ENCODE measurements at regions not wholly inside any gene's neighbourhood (a gene's known extent, or its start where the extent isn't known, plus 50 kb on each side); places are given as distances from the start of the nearest gene placed in this dataset.
"Not testable (repeated sequence)": the region's sequence is repeated elsewhere in the genome, so short reads cannot be mapped to it uniquely, and the experiment has no call there.

DNA sequence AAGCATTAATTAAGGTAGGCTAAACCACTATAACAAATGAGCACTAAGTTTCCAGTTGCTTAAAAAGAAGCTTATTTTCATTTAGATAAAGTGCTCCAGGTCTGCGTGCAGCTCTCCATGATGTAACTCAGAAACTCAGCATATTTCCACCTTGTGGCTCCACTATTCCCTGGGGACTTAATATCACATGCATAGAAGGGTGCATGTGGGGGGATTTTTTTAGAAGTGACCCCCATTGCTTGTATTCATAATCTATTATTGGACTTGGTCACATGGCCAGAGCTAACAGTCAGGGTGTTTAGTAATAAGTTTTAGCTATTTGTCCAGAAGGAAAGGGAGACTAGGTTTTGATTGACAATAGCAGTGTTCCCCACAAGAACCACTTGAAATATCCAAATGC, 86.8 kb downstream of the TMCO5A start:
- Histone ChIP-seq H3K27me3 (ENCODE audit: insufficient read depth, low read length) (no peaks in the 10 kb centered on the region), H3K4me3 (ENCODE audit: low read length in 2 of 2) (no peak overlapping the region), H3K36me3 (ENCODE audit: insufficient read depth, low read length) (no peaks in the 10 kb centered on the region), H3K9me3 (ENCODE audit: control insufficient read depth in 1 of 2, low read length in 2 of 2) (no peaks in the 10 kb centered on the region), H3K27ac (ENCODE audit: low read depth, low read length) (no peak overlapping the region), H3K4me1 (ENCODE audit: insufficient read depth, low read length) (no peaks in the 10 kb centered on the region)
- no peak for DNase-seq
- Mint-ChIP-seq H3K36me3 (peaks cover 0 to 3% of the 10 kb centered on the region in 2 donors), H3K27ac (no peak overlapping the region), H3K27me3 (peaks cover 0 to 1% of the 10 kb centered on the region in 2 donors), H3K4me1 (no peaks in the 10 kb centered on the region), H3K4me3 (no peak overlapping the region), H3K9me3 (peaks cover 0 to 5% (median 0%) of the 10 kb centered on the region in 8 donors)
- ChIA-PET POLR2A (ENCODE audit: partially characterized antibody) (no interaction called here), CTCF (ENCODE audit: partially characterized antibody) (interaction anchor here (1.1 kb wide), 1 partner anchor 15 kb away, joined by 3 read pairs; no protein-coding TSS in a partner anchor)
- intact Hi-C loops (cut with micrococcal nuclease), result no loop called here

DNA sequence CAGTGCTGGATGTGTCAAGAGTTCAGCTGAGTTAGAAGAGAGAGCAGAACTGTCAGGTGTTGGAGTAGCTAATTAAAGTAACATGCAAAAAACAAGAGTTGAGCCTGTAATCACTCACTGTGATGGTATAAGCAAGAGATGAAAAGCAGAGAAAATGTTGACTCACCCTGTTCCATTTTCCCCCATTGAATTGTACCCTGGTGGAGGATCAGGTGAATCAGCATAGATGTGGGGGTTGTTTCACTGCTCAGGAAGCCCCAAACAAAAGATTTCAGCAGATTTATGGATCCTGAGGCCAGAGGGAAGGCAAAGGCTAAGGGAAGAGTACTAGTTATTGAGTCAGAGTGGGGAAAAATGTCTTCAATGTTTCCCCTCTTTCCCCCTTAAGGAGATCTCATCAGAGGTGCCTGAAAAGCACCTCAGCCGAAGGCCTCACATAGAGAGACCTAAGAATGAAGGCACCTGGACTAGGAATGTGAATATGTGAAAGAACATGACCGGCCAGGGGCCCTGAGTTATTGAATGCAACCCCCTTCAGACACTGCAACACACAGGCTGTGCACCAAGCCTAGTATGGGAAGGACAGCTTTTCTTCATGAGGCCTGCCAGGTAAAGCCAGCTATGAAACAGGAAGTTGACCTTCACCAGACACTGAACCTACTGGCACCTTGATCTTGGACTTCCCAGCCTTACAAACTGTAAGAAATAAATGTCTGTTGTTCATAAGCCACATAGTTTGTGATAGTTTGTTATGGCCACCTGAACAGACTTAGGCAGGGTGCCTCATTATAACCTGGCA, 90.1 kb downstream of the TMCO5A start:
- CTCF ChIA-PET (ENCODE audit: partially characterized antibody), result no interaction called here
- Mint-ChIP-seq H3K27ac (no peak overlapping the region), H3K4me3 (no peak overlapping the region), H3K36me3 (peaks cover 0 to 3% of the 10 kb centered on the region in 2 donors), H3K4me1 (no peaks in the 10 kb centered on the region), H3K9me3 (peaks cover 0 to 7% (median 3%) of the 10 kb centered on the region in 8 donors), H3K27me3 (peaks cover 1 to 2% of the 10 kb centered on the region in 2 donors)
- no peaks in the 10 kb centered on the region for H3K27me3 ChIP-seq (ENCODE audit: insufficient read depth, low read length)
- POLR2A ChIA-PET (ENCODE audit: partially characterized antibody), result no interaction called here
- H3K27ac ChIP-seq (ENCODE audit: low read depth, low read length), result no peak overlapping the region
- intact Hi-C loops (cut with micrococcal nuclease), result no loop called here
- H3K4me3 ChIP-seq (ENCODE audit: low read length in 2 of 2), result no peak overlapping the region
- no peaks in the 10 kb centered on the region for H3K9me3 ChIP-seq (ENCODE audit: control insufficient read depth in 1 of 2, low read length in 2 of 2)
- no peaks in the 10 kb centered on the region for H3K4me1 ChIP-seq (ENCODE audit: insufficient read depth, low read length)
- no peaks in the 10 kb centered on the region for H3K36me3 ChIP-seq (ENCODE audit: insufficient read depth, low read length)
- DNase-seq, result no peak

DNA sequence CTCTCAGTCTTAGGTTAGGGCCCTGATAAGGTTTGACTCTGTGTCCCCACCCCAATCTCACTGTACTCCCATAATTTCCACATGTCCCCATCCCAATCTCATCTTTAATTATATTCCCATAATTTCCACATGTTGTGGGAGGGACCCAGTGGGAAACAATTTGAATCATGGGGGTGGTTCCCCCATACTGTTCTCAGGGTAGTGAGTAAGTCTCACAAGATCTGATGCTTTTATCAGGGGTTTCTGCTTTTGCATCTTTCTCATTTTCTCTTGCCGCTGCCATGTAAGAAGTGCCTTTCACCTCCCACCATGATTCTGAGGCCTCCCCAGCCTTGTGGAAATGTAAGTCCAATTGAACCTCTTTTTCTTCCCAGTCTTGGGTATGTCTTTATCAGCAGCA, 91.2 kb downstream of the TMCO5A start:
- H3K9me3 ChIP-seq (ENCODE audit: control insufficient read depth in 1 of 2, low read length in 2 of 2); POLR2A ChIA-PET (ENCODE audit: partially characterized antibody); H3K4me1 ChIP-seq (ENCODE audit: insufficient read depth, low read length); H3K4me3 Mint-ChIP-seq; H3K27me3 Mint-ChIP-seq; H3K4me3 ChIP-seq (ENCODE audit: low read length in 2 of 2); H3K36me3 ChIP-seq (ENCODE audit: insufficient read depth, low read length); intact Hi-C loops (cut with micrococcal nuclease); DNase-seq; H3K4me1 Mint-ChIP-seq; H3K36me3 Mint-ChIP-seq; H3K27ac ChIP-seq (ENCODE audit: low read depth, low read length); H3K27me3 ChIP-seq (ENCODE audit: insufficient read depth, low read length); H3K9me3 Mint-ChIP-seq; H3K27ac Mint-ChIP-seq; CTCF ChIA-PET (ENCODE audit: partially characterized antibody): not testable (repeated sequence)

DNA sequence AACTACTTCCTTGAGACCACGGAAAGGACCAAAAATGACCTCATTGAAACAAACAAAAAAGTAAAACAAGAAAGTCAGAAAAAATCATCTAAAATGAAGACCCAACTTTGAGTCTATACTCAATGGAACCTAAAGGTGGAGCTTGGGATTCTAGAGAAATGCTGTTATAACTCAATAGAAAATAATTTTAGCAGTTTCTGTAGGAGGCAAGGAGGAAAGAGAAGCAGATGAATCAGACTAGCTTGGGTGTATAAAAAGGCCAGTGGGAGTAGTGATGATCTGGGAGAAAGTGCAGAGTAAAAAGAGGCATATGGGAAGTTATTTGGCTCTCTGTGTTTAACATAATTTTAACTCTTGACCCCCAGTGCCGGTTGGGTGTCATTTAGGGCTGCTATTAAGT, 94.4 kb downstream of the TMCO5A start:
- Histone ChIP-seq H3K27me3 (ENCODE audit: insufficient read depth, low read length) (no peaks in the 10 kb centered on the region), H3K27ac (ENCODE audit: low read depth, low read length) (no peak overlapping the region), H3K4me3 (ENCODE audit: low read length in 2 of 2) (no peak overlapping the region), H3K36me3 (ENCODE audit: insufficient read depth, low read length) (no peaks in the 10 kb centered on the region), H3K9me3 (ENCODE audit: control insufficient read depth in 1 of 2, low read length in 2 of 2) (no peaks in the 10 kb centered on the region), H3K4me1 (ENCODE audit: insufficient read depth, low read length) (no peaks in the 10 kb centered on the region)
- no peak for DNase-seq
- Mint-ChIP-seq H3K9me3 (peaks cover 0 to 7% (median 3%) of the 10 kb centered on the region in 8 donors), H3K36me3 (peaks cover 0 to 3% of the 10 kb centered on the region in 2 donors), H3K4me3 (no peak overlapping the region), H3K4me1 (no peaks in the 10 kb centered on the region), H3K27me3 (peaks cover 1 to 2% of the 10 kb centered on the region in 2 donors), H3K27ac (no peak overlapping the region)
- CTCF ChIA-PET (ENCODE audit: partially characterized antibody), result no interaction called here
- intact Hi-C loops (cut with micrococcal nuclease), result no loop called here
- POLR2A ChIA-PET (ENCODE audit: partially characterized antibody), result no interaction called here

DNA sequence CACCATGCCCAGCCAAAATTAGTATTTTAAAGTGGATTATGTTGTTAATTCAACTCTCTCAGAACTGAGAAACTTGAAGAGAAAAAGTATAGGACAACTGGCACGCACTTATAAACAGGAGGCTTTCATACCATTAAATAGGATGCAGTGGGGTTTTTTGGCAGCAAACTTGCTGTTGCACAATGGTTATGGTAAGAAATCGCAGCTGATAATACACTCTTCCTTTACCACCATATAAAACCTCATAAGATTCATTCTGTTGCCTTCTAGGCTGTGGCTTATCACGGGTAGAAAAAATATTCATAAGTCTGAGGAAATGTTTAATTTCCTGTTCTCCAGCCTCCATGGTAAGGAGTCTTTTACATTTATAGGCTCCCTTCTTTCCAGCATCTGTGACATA, 95.3 kb downstream of the TMCO5A start:
- no peak overlapping the region for H3K4me3 Mint-ChIP-seq
- H3K9me3 Mint-ChIP-seq, result peaks cover 0 to 7% (median 3%) of the 10 kb centered on the region in 8 donors
- H3K36me3 ChIP-seq (ENCODE audit: insufficient read depth, low read length), result no peaks in the 10 kb centered on the region
- peaks cover 0 to 3% of the 10 kb centered on the region in 2 donors for H3K36me3 Mint-ChIP-seq
- H3K27ac ChIP-seq (ENCODE audit: low read depth, low read length), result no peak overlapping the region
- ChIA-PET POLR2A (ENCODE audit: partially characterized antibody) (no interaction called here), CTCF (ENCODE audit: partially characterized antibody) (no interaction called here)
- peaks cover 2 to 3% of the 10 kb centered on the region in 2 donors for H3K27me3 Mint-ChIP-seq
- H3K4me3 ChIP-seq (ENCODE audit: low read length in 2 of 2), result no peak overlapping the region
- H3K9me3 ChIP-seq (ENCODE audit: control insufficient read depth in 1 of 2, low read length in 2 of 2), result no peaks in the 10 kb centered on the region
- no peaks in the 10 kb centered on the region for H3K27me3 ChIP-seq (ENCODE audit: insufficient read depth, low read length)
- intact Hi-C loops (cut with micrococcal nuclease), result no loop called here
- H3K4me1 ChIP-seq (ENCODE audit: insufficient read depth, low read length), result no peaks in the 10 kb centered on the region
- DNase-seq, result no peak
- H3K27ac Mint-ChIP-seq, result no peak overlapping the region
- H3K4me1 Mint-ChIP-seq, result no peaks in the 10 kb centered on the region

DNA sequence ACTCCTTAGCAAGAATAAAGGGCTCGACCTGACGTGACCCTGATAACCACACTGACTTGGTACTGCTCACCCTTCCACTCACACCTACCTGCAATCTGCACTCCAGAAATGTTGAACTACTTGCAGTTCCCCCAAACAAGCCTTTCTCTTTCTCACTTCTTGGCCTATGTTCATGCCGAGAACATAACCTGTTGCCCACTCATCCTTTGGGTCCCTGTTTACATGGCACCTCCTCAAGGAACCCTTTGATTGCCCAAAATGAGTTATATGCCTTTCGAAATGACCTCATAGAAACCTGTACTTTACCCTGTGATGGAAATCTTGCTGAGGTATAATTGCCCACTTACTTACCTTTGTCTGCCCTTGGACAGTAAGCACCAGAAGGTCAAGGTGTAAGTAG, 96.2 kb downstream of the TMCO5A start:
- intact Hi-C loops (cut with micrococcal nuclease), result no loop called here
- no peak overlapping the region for H3K27ac Mint-ChIP-seq
- H3K4me3 ChIP-seq (ENCODE audit: low read length in 2 of 2), result no peak overlapping the region
- H3K4me1 Mint-ChIP-seq, result no peaks in the 10 kb centered on the region
- DNase-seq, result no peak
- H3K9me3 ChIP-seq (ENCODE audit: control insufficient read depth in 1 of 2, low read length in 2 of 2), result no peaks in the 10 kb centered on the region
- peaks cover 0 to 3% of the 10 kb centered on the region in 2 donors for H3K36me3 Mint-ChIP-seq
- no peaks in the 10 kb centered on the region for H3K36me3 ChIP-seq (ENCODE audit: insufficient read depth, low read length)
- CTCF ChIA-PET (ENCODE audit: partially characterized antibody), result no interaction called here
- no peak overlapping the region for H3K27ac ChIP-seq (ENCODE audit: low read depth, low read length)
- POLR2A ChIA-PET (ENCODE audit: partially characterized antibody), result no interaction called here
- H3K4me3 Mint-ChIP-seq, result no peak overlapping the region
- H3K4me1 ChIP-seq (ENCODE audit: insufficient read depth, low read length), result no peaks in the 10 kb centered on the region
- H3K27me3 ChIP-seq (ENCODE audit: insufficient read depth, low read length), result no peaks in the 10 kb centered on the region
- peaks cover 2 to 3% of the 10 kb centered on the region in 2 donors for H3K27me3 Mint-ChIP-seq
- peaks cover 0 to 7% (median 3%) of the 10 kb centered on the region in 8 donors for H3K9me3 Mint-ChIP-seq

DNA sequence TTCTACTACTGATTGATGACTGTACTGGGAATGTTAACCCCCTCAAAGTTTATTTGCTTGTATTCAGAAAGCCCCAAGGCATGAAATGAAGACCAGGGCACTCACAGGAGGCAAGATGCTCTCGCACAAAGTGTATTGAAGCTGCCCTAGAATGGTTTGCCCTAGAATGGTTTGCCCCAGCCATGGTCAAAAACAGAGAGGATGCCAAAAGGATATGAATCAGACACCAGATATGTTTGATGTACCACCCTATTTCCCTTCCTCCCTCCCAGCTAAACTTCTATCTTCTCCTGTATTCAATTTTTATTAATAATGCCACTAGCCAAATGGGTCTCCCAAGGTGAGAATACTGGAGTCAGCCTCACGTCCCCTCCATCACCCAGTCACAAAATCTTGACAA, 101.3 kb downstream of the TMCO5A start:
- H3K9me3 ChIP-seq (ENCODE audit: control insufficient read depth in 1 of 2, low read length in 2 of 2), result no peaks in the 10 kb centered on the region
- H3K36me3 ChIP-seq (ENCODE audit: insufficient read depth, low read length), result no peaks in the 10 kb centered on the region
- no peaks in the 10 kb centered on the region for H3K27me3 ChIP-seq (ENCODE audit: insufficient read depth, low read length)
- intact Hi-C loops (cut with micrococcal nuclease), result no loop called here
- CTCF ChIA-PET (ENCODE audit: partially characterized antibody), result interaction anchor here (1.1 kb wide), 1 partner anchor 14 kb away, joined by 3 read pairs; no protein-coding TSS in a partner anchor
- POLR2A ChIA-PET (ENCODE audit: partially characterized antibody), result no interaction called here
- Mint-ChIP-seq H3K9me3 (no peaks in the 10 kb centered on the region), H3K27ac (no peak overlapping the region), H3K36me3 (no peaks in the 10 kb centered on the region), H3K4me1 (no peaks in the 10 kb centered on the region), H3K27me3 (peaks cover 5 to 6% of the 10 kb centered on the region in 2 donors), H3K4me3 (no peak overlapping the region)
- H3K4me1 ChIP-seq (ENCODE audit: insufficient read depth, low read length), result no peaks in the 10 kb centered on the region
- no peak overlapping the region for H3K4me3 ChIP-seq (ENCODE audit: low read length in 2 of 2)
- no peak overlapping the region for H3K27ac ChIP-seq (ENCODE audit: low read depth, low read length)
- DNase-seq, result no peak

Data from CD4-positive, alpha-beta memory T cell (primary cell).